Endothelial cell of umbilical vein (primary cell): ENCODE measurements at regions not wholly inside any gene's neighbourhood (a gene's known extent, or its start where the extent isn't known, plus 50 kb on each side); places are given as distances from the start of the nearest gene placed in this dataset.

Source experiments
- BruUV-seq: library from RNA; stranded (reverse); fragments of 400-500 nt; replicated peaks from 2 replicates; lab custom pipeline; 2021; lab: Mats Ljungman, UMichigan
- CTCF ChIA-PET: fragments of 300-600, 350-600 bp; sonication (Branson Sonifier 250); formaldehyde crosslinking; loops from one replicate; lab custom pipeline; 2021; ENCODE audit warnings: antibody characterized with exemption, inconsistent platforms; lab: Charles Lee
- POLR2A ChIA-PET: fragments of 300-600, 350-600 bp; sonication (Branson Sonifier 250); formaldehyde crosslinking; loops from one replicate; lab custom pipeline; 2021; ENCODE audit warnings: antibody characterized with exemption, inconsistent platforms; lab: Charles Lee
- DNase-seq: peaks from one replicate; pipeline ENCODE4 v3.0.0-alpha.2; 2011; ENCODE audit warnings: low read depth, low spot score
- FAIRE-seq: peaks from 2 replicates; lab custom pipeline; 2011; peaks lifted over from hg19 to GRCh38; lab: Jason Lieb, UNC
- H2AFZ ChIP-seq: 2 replicates; pipeline ENCODE4 v1.6.0; 2012; ENCODE audit warnings: low read depth, low read length, control low read depth, inconsistent platforms
- H3K27ac ChIP-seq: 2 replicates; pipeline ENCODE4 v1.5.1; 2011; ENCODE audit warnings: low read depth, mild to moderate bottlenecking, control low read depth, low read length, moderate library complexity; ENCODE audit not compliant: insufficient read depth
- H3K27me3 ChIP-seq, 2 experiments: 2 replicates each; pipeline versions ENCODE4 v1.6.0 to v1.6.1; 2011; ENCODE audit warnings: low read length in 2 of 2, mixed read lengths in 1 of 2; ENCODE audit not compliant: control insufficient read depth in 2 of 2, insufficient read depth in 2 of 2
- H3K36me3 ChIP-seq, 2 experiments: 2 replicates in 1 of 2; 3 replicates in 1 of 2; pipeline ENCODE4 v1.5.1; 2011; ENCODE audit warnings: low read length in 2 of 2, mild to moderate bottlenecking in 1 of 2, moderate library complexity in 1 of 2; ENCODE audit not compliant: control insufficient read depth in 2 of 2, insufficient read depth in 2 of 2; ENCODE audit errors: extremely low read depth in 1 of 2
- H3K4me1 ChIP-seq: 3 replicates; pipeline ENCODE4 v1.5.1; 2011; ENCODE audit warnings: mild to moderate bottlenecking, low read length; ENCODE audit not compliant: control insufficient read depth, insufficient read depth; ENCODE audit errors: extremely low read depth
- H3K4me2 ChIP-seq: 2 replicates; pipeline ENCODE4 v1.6.1; 2011; ENCODE audit warnings: low read length, control low read depth, mixed read lengths; ENCODE audit not compliant: insufficient read depth
- H3K4me3 ChIP-seq, 3 experiments: fragments of 200-600 bp in 1 of 3; sonication (generic), shearing (Covaris generic) in 1 of 3; replicated peaks in 1 of 3; 2 replicates each; pipeline ENCODE4 v1.5.1; 2011 to 2016; ENCODE audit warnings: control low read depth in 3 of 3, low read length in 3 of 3, mild to moderate bottlenecking in 2 of 3, inconsistent platforms in 1 of 3, low read depth in 1 of 3, moderate library complexity in 1 of 3; ENCODE audit not compliant: insufficient read depth in 1 of 3
- H3K79me2 ChIP-seq: 2 replicates; pipeline ENCODE4 v1.6.0; 2012; ENCODE audit warnings: low read length, inconsistent platforms; ENCODE audit not compliant: control insufficient read depth, insufficient read depth
- H3K9ac ChIP-seq: replicated peaks from 2 replicates; pipeline ENCODE3; 2011; ENCODE audit warnings: low read length, control low read depth; ENCODE audit not compliant: insufficient read depth; ENCODE audit errors: extremely low read depth
- H3K9me1 ChIP-seq: replicated peaks from 3 replicates; pipeline ENCODE4 v1.6.0; 2011; ENCODE audit warnings: mild to moderate bottlenecking, low read length; ENCODE audit not compliant: control insufficient read depth, insufficient read depth; ENCODE audit errors: extremely low read depth
- H3K9me3 ChIP-seq: replicated peaks from 2 replicates; pipeline ENCODE4 v1.5.1; 2012; ENCODE audit warnings: low read length, inconsistent platforms; ENCODE audit not compliant: control insufficient read depth, insufficient read depth
- H4K20me1 ChIP-seq: replicated peaks from 2 replicates; pipeline ENCODE3; 2011; ENCODE audit warnings: mild to moderate bottlenecking, low read length; ENCODE audit not compliant: control insufficient read depth, insufficient read depth; ENCODE audit errors: extremely low read depth
- CTCF ChIP-seq, 2 donors: IDR thresholded peaks; 1 replicate in 1 of 2; 2 replicates in 1 of 2; pipeline ENCODE4 v1.5.1; 2011; ENCODE audit warnings: low read length in 2 of 2, mild to moderate bottlenecking in 2 of 2, moderate library complexity in 2 of 2, control low read depth in 1 of 2, inconsistent platforms in 1 of 2, low read depth in 1 of 2; ENCODE audit not compliant: insufficient read depth in 1 of 2; ENCODE audit errors: extremely low read depth in 1 of 2
- EZH2 ChIP-seq: IDR thresholded peaks from 2 replicates; pipeline ENCODE4 v1.6.1; 2012; ENCODE audit warnings: borderline replicate concordance, low read depth, mild to moderate bottlenecking, moderate library complexity, low read length, inconsistent platforms; ENCODE audit not compliant: severe bottlenecking
- FOS ChIP-seq: IDR thresholded peaks from 2 replicates; pipeline ENCODE4 v1.6.1; 2011; ENCODE audit warnings: mild to moderate bottlenecking, low read length, moderate library complexity, borderline replicate concordance; ENCODE audit not compliant: insufficient read depth
- GATA2 ChIP-seq: IDR thresholded peaks from 2 replicates; pipeline ENCODE4 v1.7.0; 2011; ENCODE audit warnings: low read depth, mild to moderate bottlenecking, moderate library complexity, mixed read lengths, low read length; ENCODE audit not compliant: insufficient read length, insufficient read depth
- JUN ChIP-seq: IDR thresholded peaks from 2 replicates; pipeline ENCODE4 v1.6.1; 2011; ENCODE audit warnings: borderline replicate concordance, low read depth; ENCODE audit not compliant: insufficient read length, insufficient read depth
- MAX ChIP-seq: IDR thresholded peaks from 2 replicates; pipeline ENCODE4 v1.6.1; 2011; ENCODE audit not compliant: insufficient read depth, insufficient read length
- MYC ChIP-seq: IDR thresholded peaks from one replicate; pipeline ENCODE4 v1.6.1; 2011; ENCODE audit warnings: mild to moderate bottlenecking, low read depth, low read length
- POLR2A ChIP-seq: IDR thresholded peaks from 2 replicates; pipeline ENCODE4 v1.6.1; 2012; ENCODE audit warnings: low read depth, mild to moderate bottlenecking, control low read depth, low read length
- POLR2AphosphoS5 ChIP-seq: IDR thresholded peaks from 2 replicates; pipeline ENCODE4 v1.6.1; 2012; ENCODE audit warnings: low read depth, mild to moderate bottlenecking, control low read depth, low read length, moderate library complexity; ENCODE audit not compliant: insufficient read depth
- dilution Hi-C: fragments of 300-500 bp; cut with MboI; formaldehyde crosslinking; loops from one replicate; pipeline ENCODE4 v1.15.0; 2019; ENCODE audit warnings: low sequenced_read_pairs; ENCODE audit not compliant: extremely low pct_ligation_motif_present
- intact Hi-C: fragments of 100-400 bp; cut with micrococcal nuclease; formaldehyde crosslinking; loops from one replicate; pipeline ENCODE4 v1.10.0; 2022

GRCh38 chr2:173759959-173760358 lies 205.2 kb downstream of the SP3 start:
- Histone ChIP-seq H3K4me2 (no peak overlapping the region), H3K36me3 (no peaks in the 10 kb centered on the region), H3K27ac (no peak overlapping the region), H3K27me3 (peaks cover 2 to 3% of the 10 kb centered on the region in 2 experiments), H3K4me3 (no peak overlapping the region), H3K9ac (no peak overlapping the region), H3K9me3 (no peaks in the 10 kb centered on the region), H3K4me1 (no peaks in the 10 kb centered on the region), H3K9me1 (no peaks in the 10 kb centered on the region), H4K20me1 (no peaks in the 10 kb centered on the region), H3K79me2 (no peaks in the 10 kb centered on the region), H2AFZ (no peak overlapping the region)
- intact Hi-C loops (no loop called here), dilution Hi-C loops (no loop called here)
- DNase-seq (no peak), FAIRE-seq (no peak)
- no peak for TF ChIP-seq FOS
- TF ChIP-seq EZH2 = no peak
- no peak for TF ChIP-seq CTCF (IDR thresholded peaks at IDR 0.05; ENCODE audit: extremely low read depth in 1 of 2, insufficient read depth in 1 of 2, low read depth in 1 of 2, low read length in 2 of 2)
- TF ChIP-seq POLR2AphosphoS5 = no peak
- TF ChIP-seq POLR2A = no peak
- TF ChIP-seq JUN = no peak
- TF ChIP-seq MYC = no peak
- no peak for TF ChIP-seq MAX
- TF ChIP-seq GATA2 = no peak
- no TSS peak for BruUV-seq
- CTCF ChIA-PET = no interaction called here
- POLR2A ChIA-PET = no interaction called here
